ENCODE measurements at regions not wholly inside any gene's neighbourhood (a gene's known extent, or its start where the extent isn't known, plus 50 kb on each side); places are given as distances from the start of the nearest gene placed in this dataset.
A peak's percentile ranks its signal among the peaks of the same experiment; 100 is the strongest.

- no peak for DNase-seq (ENCODE audit: low read depth)
- TF ChIP-seq CTCF (IDR thresholded peaks at IDR 0.05; ENCODE audit: control insufficient read depth, insufficient read depth, low read depth, low read length, missing control alignments), result no peak
- no peak overlapping the region for H3K4me3 ChIP-seq (ENCODE audit: control insufficient read depth, low read depth, low read length)
Observed at GRCh38 chr13:74259641-74260040, 125.4 kb upstream of the KLF12 start.

GRCh38 chr13:74258961-74259360 lies 124.8 kb upstream of the KLF12 start:
- no peak for DNase-seq (ENCODE audit: low read depth)
- no peak overlapping the region for H3K4me3 ChIP-seq (ENCODE audit: control insufficient read depth, low read depth, low read length)
- TF ChIP-seq CTCF (IDR thresholded peaks at IDR 0.05; ENCODE audit: control insufficient read depth, insufficient read depth, low read depth, low read length, missing control alignments), result no peak

GRCh38 chr13:74256969-74257368 lies 122.8 kb upstream of the KLF12 start:
- no peak for TF ChIP-seq CTCF (IDR thresholded peaks at IDR 0.05; ENCODE audit: control insufficient read depth, insufficient read depth, low read depth, low read length, missing control alignments)
- no peak for DNase-seq (ENCODE audit: low read depth)
- H3K4me3 ChIP-seq (ENCODE audit: control insufficient read depth, low read depth, low read length), result no peak overlapping the region

- H3K4me3 ChIP-seq (ENCODE audit: control insufficient read depth, low read depth, low read length), result no peak overlapping the region
- TF ChIP-seq CTCF (IDR thresholded peaks at IDR 0.05; ENCODE audit: control insufficient read depth, insufficient read depth, low read depth, low read length, missing control alignments), result no peak
- no peak for DNase-seq (ENCODE audit: low read depth)
Observed at GRCh38 chr13:74253161-74253560, 119.0 kb upstream of the KLF12 start.

- H3K4me3 ChIP-seq (ENCODE audit: control insufficient read depth, low read depth, low read length), result no peak overlapping the region
- DNase-seq (ENCODE audit: low read depth), result no peak
- TF ChIP-seq CTCF (IDR thresholded peaks at IDR 0.05; ENCODE audit: control insufficient read depth, insufficient read depth, low read depth, low read length, missing control alignments), result no peak
Observed at GRCh38 chr13:74251778-74252519, 117.7 kb upstream of the KLF12 start.

GRCh38 chr13:74250738-74251190 lies 116.6 kb upstream of the KLF12 start:
- peak; percentile 56 for DNase-seq (ENCODE audit: low read depth)
- no peak for TF ChIP-seq CTCF (IDR thresholded peaks at IDR 0.05; ENCODE audit: control insufficient read depth, insufficient read depth, low read depth, low read length, missing control alignments)
- H3K4me3 ChIP-seq (ENCODE audit: control insufficient read depth, low read depth, low read length), result no peak overlapping the region
